ENCODE measurements at regions not wholly inside any gene's neighbourhood (a gene's known extent, or its start where the extent isn't known, plus 50 kb on each side); places are given as distances from the start of the nearest gene placed in this dataset.

DNA sequence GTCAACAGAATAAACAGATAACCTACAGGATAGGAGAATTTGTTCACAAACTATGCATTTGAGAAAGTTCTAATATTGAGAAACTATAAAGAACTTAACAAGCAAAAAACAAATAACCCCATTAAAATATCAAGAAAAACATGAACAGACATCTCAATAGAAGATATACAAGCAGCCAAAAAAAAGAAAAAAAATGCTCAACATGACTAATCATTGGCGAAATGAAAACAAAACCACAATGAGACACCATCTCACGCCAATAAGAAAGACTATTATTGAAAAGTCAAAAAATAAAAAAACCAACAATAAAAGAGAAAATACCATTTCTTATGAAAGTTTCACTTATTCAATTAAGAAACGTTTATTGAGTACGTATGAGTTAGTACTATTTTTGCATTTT lies 800.5 kb downstream of the CBLN2 start:
- Histone ChIP-seq H3K9me3 (peaks cover 0 to 11% of the 10 kb centered on the region in 2 donors), H3K27me3 (no peaks in the 10 kb centered on the region), H3K4me1 (no peaks in the 10 kb centered on the region), H3K36me3 (no peaks in the 10 kb centered on the region), H3K4me3 (no peak overlapping the region), H3K27ac (no peak overlapping the region)
- intact Hi-C loops (cut with DNase I): no loop called here
- ATAC-seq: no peak
- DNase-seq: no peak
- TF ChIP-seq CTCF (IDR thresholded peaks at IDR 0.05): no peak

GRCh38 chr18:71729611-71730010 lies 814.5 kb downstream of the CBLN2 start:
- Histone ChIP-seq H3K36me3 (no peaks in the 10 kb centered on the region), H3K27ac (no peak overlapping the region), H3K4me3 (no peak overlapping the region), H3K27me3 (no peaks in the 10 kb centered on the region), H3K9me3 (no peaks in the 10 kb centered on the region), H3K4me1 (no peaks in the 10 kb centered on the region)
- ATAC-seq (no peak), DNase-seq (peak in 1 of 4 donors; percentile 45)
- intact Hi-C loops (cut with DNase I): no loop called here
- TF ChIP-seq CTCF (IDR thresholded peaks at IDR 0.05): no peak

- Histone ChIP-seq H3K4me3 (no peak overlapping the region), H3K27me3 (no peaks in the 10 kb centered on the region), H3K9me3 (no peaks in the 10 kb centered on the region), H3K27ac (no peak overlapping the region), H3K4me1 (no peaks in the 10 kb centered on the region), H3K36me3 (no peaks in the 10 kb centered on the region)
- TF ChIP-seq CTCF (IDR thresholded peaks at IDR 0.05): no peak
- DNase-seq: no peak
- no peak for ATAC-seq
- intact Hi-C loops (cut with DNase I): no loop called here
Observed at GRCh38 chr18:71727909-71728308, 816.2 kb downstream of the CBLN2 start.

- no peaks in the 10 kb centered on the region for H3K36me3 ChIP-seq
- intact Hi-C loops (cut with DNase I): no loop called here
- no peaks in the 10 kb centered on the region for H3K9me3 ChIP-seq
- H3K4me1 ChIP-seq: no peaks in the 10 kb centered on the region
- TF ChIP-seq CTCF (IDR thresholded peaks at IDR 0.05): no peak
- ATAC-seq: no peak
- no peak overlapping the region for H3K27ac ChIP-seq
- peak in 2 of 4 donors; percentile 39 to 61 for DNase-seq
- H3K4me3 ChIP-seq: no peak overlapping the region
- H3K27me3 ChIP-seq: no peaks in the 10 kb centered on the region
Observed at GRCh38 chr18:71725256-71725655, 818.9 kb downstream of the CBLN2 start.

- DNase-seq: no peak
- no peak for TF ChIP-seq CTCF (IDR thresholded peaks at IDR 0.05)
- intact Hi-C loops (cut with DNase I): no loop called here
- no peaks in the 10 kb centered on the region for H3K27me3 ChIP-seq
- no peak for ATAC-seq
- no peaks in the 10 kb centered on the region for H3K9me3 ChIP-seq
- no peak overlapping the region for H3K27ac ChIP-seq
- no peak overlapping the region for H3K4me3 ChIP-seq
- no peaks in the 10 kb centered on the region for H3K36me3 ChIP-seq
- no peaks in the 10 kb centered on the region for H3K4me1 ChIP-seq
Observed at GRCh38 chr18:71707985-71708500, 836.1 kb downstream of the CBLN2 start.

Measured in left lung (tissue), 4 donors.